Stomach (tissue), 4 donors: ENCODE measurements at regions not wholly inside any gene's neighbourhood (a gene's known extent, or its start where the extent isn't known, plus 50 kb on each side); places are given as distances from the start of the nearest gene placed in this dataset.

Experiments used
- POLR2AphosphoS5 ChIP-seq, 3 donors: sonication (generic); formaldehyde crosslinking; IDR thresholded peaks; one replicate each; pipeline ENCODE4 v1.6.1; 2016; ENCODE audit warnings: antibody characterized with exemption in 3 of 3
- TF ChIP-seq, protein P1 (sequence below), 7 experiments: fragments of 450-650 bp in 4 of 7; fragments of 200-600 bp in 3 of 7; sonication (generic) in 3 of 7; IDR thresholded peaks; one replicate each; pipeline ENCODE4 v1.5.1; 2016 to 2019; ENCODE audit warnings: antibody characterized with exemption in 7 of 7, control low read depth in 2 of 7, mild to moderate bottlenecking in 1 of 7

GRCh38 chr21:15421441-15421881 is 308.3 kb upstream of the USP25 start:
- TF ChIP-seq, protein P1, sequence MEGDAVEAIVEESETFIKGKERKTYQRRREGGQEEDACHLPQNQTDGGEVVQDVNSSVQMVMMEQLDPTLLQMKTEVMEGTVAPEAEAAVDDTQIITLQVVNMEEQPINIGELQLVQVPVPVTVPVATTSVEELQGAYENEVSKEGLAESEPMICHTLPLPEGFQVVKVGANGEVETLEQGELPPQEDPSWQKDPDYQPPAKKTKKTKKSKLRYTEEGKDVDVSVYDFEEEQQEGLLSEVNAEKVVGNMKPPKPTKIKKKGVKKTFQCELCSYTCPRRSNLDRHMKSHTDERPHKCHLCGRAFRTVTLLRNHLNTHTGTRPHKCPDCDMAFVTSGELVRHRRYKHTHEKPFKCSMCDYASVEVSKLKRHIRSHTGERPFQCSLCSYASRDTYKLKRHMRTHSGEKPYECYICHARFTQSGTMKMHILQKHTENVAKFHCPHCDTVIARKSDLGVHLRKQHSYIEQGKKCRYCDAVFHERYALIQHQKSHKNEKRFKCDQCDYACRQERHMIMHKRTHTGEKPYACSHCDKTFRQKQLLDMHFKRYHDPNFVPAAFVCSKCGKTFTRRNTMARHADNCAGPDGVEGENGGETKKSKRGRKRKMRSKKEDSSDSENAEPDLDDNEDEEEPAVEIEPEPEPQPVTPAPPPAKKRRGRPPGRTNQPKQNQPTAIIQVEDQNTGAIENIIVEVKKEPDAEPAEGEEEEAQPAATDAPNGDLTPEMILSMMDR (IDR thresholded peaks at IDR 0.05): no peak
- no peak for TF ChIP-seq POLR2AphosphoS5 (IDR thresholded peaks at IDR 0.05)
